ENCODE measurements at regions not wholly inside any gene's neighbourhood (a gene's known extent, or its start where the extent isn't known, plus 50 kb on each side); places are given as distances from the start of the nearest gene placed in this dataset.

- Histone ChIP-seq H3K27me3 (no peaks in the 10 kb centered on the region), H3K27ac (no peak overlapping the region), H3K4me3 (no peak overlapping the region), H3K4me1 (no peaks in the 10 kb centered on the region), H3K9me3 (no peaks in the 10 kb centered on the region), H3K36me3 (no peaks in the 10 kb centered on the region)
- TF ChIP-seq POLR2A (IDR thresholded peaks at IDR 0.05) (no peak), POLR2AphosphoS5 (IDR thresholded peaks at IDR 0.05) (no peak), CTCF (IDR thresholded peaks at IDR 0.05) (no peak), EP300 (IDR thresholded peaks at IDR 0.05) (no peak)
- WGBS, 2 donors: 83 to 84% methylated on average over 3 of the region's 3 CpGs
- no peak for ATAC-seq (ENCODE audit: low FRiP score in 2 of 2)
- no peak for DNase-seq
Observed at GRCh38 chr14:65972891-65973290, 513.3 kb upstream of the CCDC196 start.

- 60 to 77% methylated on average over 3 of the region's 3 CpGs for WGBS, 2 donors
- no peak for DNase-seq
Observed at GRCh38 chr14:65975865-65976264, 510.3 kb upstream of the CCDC196 start.

DNA sequence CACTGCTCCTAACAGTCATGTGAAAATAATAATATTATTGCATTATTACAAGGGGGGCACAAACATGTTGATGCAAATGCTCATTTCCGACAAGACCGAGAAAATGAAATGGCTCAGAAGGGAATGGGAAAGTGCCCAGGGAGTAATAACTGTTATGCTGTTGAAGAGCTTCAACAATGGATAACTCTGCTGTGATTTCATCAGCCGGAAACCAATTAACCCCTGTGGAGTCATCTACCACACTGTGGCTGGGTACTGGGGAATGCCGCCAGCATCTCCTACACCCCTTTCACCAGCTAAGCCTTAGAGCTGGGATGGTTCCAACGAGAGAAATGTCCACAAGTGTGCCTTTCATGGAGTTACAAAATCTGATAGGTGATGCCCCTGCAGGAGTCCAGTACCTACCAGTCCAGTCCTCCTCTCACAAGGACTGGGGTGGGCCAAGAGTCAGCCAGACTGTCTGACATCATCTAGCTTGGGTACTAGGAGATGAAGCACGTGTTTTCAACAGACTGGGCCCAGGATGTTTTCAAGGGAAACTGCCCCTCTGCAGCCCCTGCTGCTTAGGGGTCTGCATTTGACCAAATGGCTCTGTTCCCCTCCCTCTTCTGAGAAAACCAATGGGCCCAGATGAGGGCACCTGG lies 509.3 kb upstream of the CCDC196 start:
- peaks cover 0 to 8% (median 4%) of the 10 kb centered on the region in 4 donors for H3K9me3 ChIP-seq
- no peaks in the 10 kb centered on the region for H3K4me1 ChIP-seq
- no peak overlapping the region for H3K4me3 ChIP-seq
- WGBS, 2 donors: 87 to 95% methylated on average over 5 to 6 of the region's 6 CpGs
- DNase-seq: no peak
- ATAC-seq (ENCODE audit: low FRiP score in 2 of 2): no peak
- H3K36me3 ChIP-seq: no peaks in the 10 kb centered on the region
- no peaks in the 10 kb centered on the region for H3K27me3 ChIP-seq
- no peak overlapping the region for H3K27ac ChIP-seq
- TF ChIP-seq POLR2A (IDR thresholded peaks at IDR 0.05) (no peak), CTCF (IDR thresholded peaks at IDR 0.05) (no peak), POLR2AphosphoS5 (IDR thresholded peaks at IDR 0.05) (no peak), EP300 (IDR thresholded peaks at IDR 0.05) (no peak)

More at GRCh38 chr14:65975865-65976264, 510.3 kb upstream of the CCDC196 start:
- ATAC-seq (ENCODE audit: low FRiP score in 2 of 2): no peak
- no peak for TF ChIP-seq POLR2A (IDR thresholded peaks at IDR 0.05)
- TF ChIP-seq EP300 (IDR thresholded peaks at IDR 0.05): no peak
- TF ChIP-seq POLR2AphosphoS5 (IDR thresholded peaks at IDR 0.05): no peak
- no peak for TF ChIP-seq CTCF (IDR thresholded peaks at IDR 0.05)
- Histone ChIP-seq H3K4me1 (no peaks in the 10 kb centered on the region), H3K27me3 (no peaks in the 10 kb centered on the region), H3K27ac (no peak overlapping the region), H3K4me3 (no peak overlapping the region), H3K9me3 (peaks cover 0 to 8% (median 4%) of the 10 kb centered on the region in 4 donors), H3K36me3 (no peaks in the 10 kb centered on the region)

- Histone ChIP-seq H3K9me3 (peaks cover 0 to 8% (median 4%) of the 10 kb centered on the region in 4 donors), H3K27ac (no peak overlapping the region), H3K36me3 (no peaks in the 10 kb centered on the region), H3K4me1 (no peaks in the 10 kb centered on the region), H3K27me3 (no peaks in the 10 kb centered on the region), H3K4me3 (no peak overlapping the region)
- 78 to 86% methylated on average over 6 of the region's 6 CpGs for WGBS, 2 donors
- no peak for ATAC-seq (ENCODE audit: low FRiP score in 2 of 2)
- DNase-seq: no peak
- TF ChIP-seq POLR2AphosphoS5 (IDR thresholded peaks at IDR 0.05): no peak
- TF ChIP-seq EP300 (IDR thresholded peaks at IDR 0.05): no peak
- TF ChIP-seq POLR2A (IDR thresholded peaks at IDR 0.05): no peak
- no peak for TF ChIP-seq CTCF (IDR thresholded peaks at IDR 0.05)
Observed at GRCh38 chr14:65981192-65981843, 504.9 kb upstream of the CCDC196 start.
